Smooth muscle cell (in vitro differentiated cells): ENCODE measurements at regions not wholly inside any gene's neighbourhood (a gene's known extent, or its start where the extent isn't known, plus 50 kb on each side); places are given as distances from the start of the nearest gene placed in this dataset.

Source experiments
- DNase-seq: peaks from one replicate; lab custom pipeline; 2025; ENCODE audit not compliant: unreplicated experiment; lab: John Stamatoyannopoulos, UW
- H2AFZ ChIP-seq: fragments of 200-600 bp; sonication (generic); 2 replicates; pipeline ENCODE4 v1.6.0; 2016; ENCODE audit warnings: antibody characterized with exemption, low read depth, mild to moderate bottlenecking
- H3F3A ChIP-seq: fragments of 200-600 bp; sonication (generic); 2 replicates; pipeline ENCODE4 v1.6.0; 2017; ENCODE audit warnings: antibody characterized with exemption, low read depth
- H3K27ac ChIP-seq: fragments of 200-600 bp; sonication (generic); 2 replicates; pipeline ENCODE4 v1.5.1; 2016; ENCODE audit warnings: low read depth, mild to moderate bottlenecking
- H3K27me3 ChIP-seq: fragments of 200-600 bp; sonication (generic); 2 replicates; pipeline ENCODE4 v1.6.1; 2016; ENCODE audit warnings: low read depth, mild to moderate bottlenecking
- H3K36me3 ChIP-seq: fragments of 200-600 bp; sonication (generic); 2 replicates; pipeline ENCODE4 v1.5.1; 2016; ENCODE audit warnings: low read depth
- H3K4me1 ChIP-seq: fragments of 200-600 bp; sonication (generic); 2 replicates; pipeline ENCODE4 v1.5.1; 2016; ENCODE audit warnings: low read depth
- H3K4me2 ChIP-seq: fragments of 200-600 bp; sonication (generic); 2 replicates; pipeline ENCODE4 v1.6.0; 2016; ENCODE audit warnings: mild to moderate bottlenecking
- H3K4me3 ChIP-seq: fragments of 200-600 bp; sonication (generic); 2 replicates; pipeline ENCODE4 v1.5.1; 2016; ENCODE audit warnings: mild to moderate bottlenecking
- H3K79me2 ChIP-seq: fragments of 200-600 bp; sonication (generic); 2 replicates; pipeline ENCODE4 v1.6.0; 2016; ENCODE audit warnings: low read depth, mild to moderate bottlenecking
- H3K9ac ChIP-seq: fragments of 200-600 bp; sonication (generic); 2 replicates; pipeline ENCODE4 v1.6.0; 2016; ENCODE audit warnings: low read depth
- H3K9me3 ChIP-seq: fragments of 200-600 bp; sonication (generic); replicated peaks from 2 replicates; pipeline ENCODE4 v1.5.1; 2016; ENCODE audit warnings: low read depth
- H4K20me1 ChIP-seq: fragments of 200-600 bp; sonication (generic); 2 replicates; pipeline ENCODE4 v1.6.0; 2016; ENCODE audit warnings: low read depth
- whole genome bisulfite sequencing: methylation state at CpG from one replicate; pipeline ENCODE4 v1.1.7; 2016; ENCODE audit warnings: low lambda C conversion rate; 5-methylcytosine and 5-hydroxymethylcytosine counted together
- TF ChIP-seq, protein P1 (sequence below): fragments of 200-600 bp; sonication (generic); IDR thresholded peaks from 2 replicates; pipeline ENCODE4 v1.5.1; 2017; ENCODE audit warnings: borderline replicate concordance, mild to moderate bottlenecking, antibody characterized with exemption; ENCODE audit not compliant: insufficient read depth, poor library complexity, severe bottlenecking

DNA sequence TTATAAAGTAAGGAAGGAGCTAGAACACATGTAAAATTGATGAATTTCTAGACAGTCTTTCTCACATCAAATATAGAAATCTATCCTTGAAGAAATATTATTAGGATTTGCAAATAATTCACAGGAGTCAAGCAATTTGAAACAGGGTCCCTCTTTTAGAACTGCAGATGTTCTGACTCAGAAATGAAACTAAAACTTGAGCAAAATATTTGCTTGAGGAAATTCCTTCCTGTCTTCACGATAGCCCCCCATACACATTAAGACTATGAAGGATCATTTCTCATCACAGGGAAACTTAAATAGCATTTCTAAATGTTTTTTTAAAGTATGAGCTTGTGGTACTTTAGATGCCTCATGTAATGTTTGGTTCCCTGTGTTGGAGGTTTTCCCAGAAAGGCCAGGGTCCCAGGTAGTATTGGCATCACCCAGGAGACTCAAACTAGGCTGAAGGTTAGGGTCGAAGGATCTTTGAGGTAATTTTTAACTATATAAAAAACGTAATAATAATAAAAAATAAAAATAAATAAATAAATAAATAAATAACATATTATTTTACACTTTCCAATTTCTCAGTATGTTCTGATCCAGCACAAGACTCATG, 144.0 kb upstream of the TBX18 start:
- H3K27ac ChIP-seq: no peak overlapping the region
- H3K9ac ChIP-seq: no peak overlapping the region
- H3F3A ChIP-seq: no peaks in the 10 kb centered on the region
- no peaks in the 10 kb centered on the region for H3K36me3 ChIP-seq
- H3K4me3 ChIP-seq: no peak overlapping the region
- H4K20me1 ChIP-seq: no peaks in the 10 kb centered on the region
- no peaks in the 10 kb centered on the region for H3K9me3 ChIP-seq
- no peaks in the 10 kb centered on the region for H3K79me2 ChIP-seq
- no peaks in the 10 kb centered on the region for H3K4me1 ChIP-seq
- H3K27me3 ChIP-seq: no peaks in the 10 kb centered on the region
- DNase-seq: no peak
- WGBS: 71% methylated on average over 3 of the region's 3 CpGs
- H2AFZ ChIP-seq: no peak overlapping the region
- no peak overlapping the region for H3K4me2 ChIP-seq
- TF ChIP-seq, protein P1, sequence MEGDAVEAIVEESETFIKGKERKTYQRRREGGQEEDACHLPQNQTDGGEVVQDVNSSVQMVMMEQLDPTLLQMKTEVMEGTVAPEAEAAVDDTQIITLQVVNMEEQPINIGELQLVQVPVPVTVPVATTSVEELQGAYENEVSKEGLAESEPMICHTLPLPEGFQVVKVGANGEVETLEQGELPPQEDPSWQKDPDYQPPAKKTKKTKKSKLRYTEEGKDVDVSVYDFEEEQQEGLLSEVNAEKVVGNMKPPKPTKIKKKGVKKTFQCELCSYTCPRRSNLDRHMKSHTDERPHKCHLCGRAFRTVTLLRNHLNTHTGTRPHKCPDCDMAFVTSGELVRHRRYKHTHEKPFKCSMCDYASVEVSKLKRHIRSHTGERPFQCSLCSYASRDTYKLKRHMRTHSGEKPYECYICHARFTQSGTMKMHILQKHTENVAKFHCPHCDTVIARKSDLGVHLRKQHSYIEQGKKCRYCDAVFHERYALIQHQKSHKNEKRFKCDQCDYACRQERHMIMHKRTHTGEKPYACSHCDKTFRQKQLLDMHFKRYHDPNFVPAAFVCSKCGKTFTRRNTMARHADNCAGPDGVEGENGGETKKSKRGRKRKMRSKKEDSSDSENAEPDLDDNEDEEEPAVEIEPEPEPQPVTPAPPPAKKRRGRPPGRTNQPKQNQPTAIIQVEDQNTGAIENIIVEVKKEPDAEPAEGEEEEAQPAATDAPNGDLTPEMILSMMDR: no peak

- WGBS: 93% methylated on average over 3 of the region's 3 CpGs
- Histone ChIP-seq H3K9ac (no peak overlapping the region), H3F3A (no peaks in the 10 kb centered on the region)
Observed at GRCh38 chr6:84906514-84906913, 142.1 kb upstream of the TBX18 start.

DNA sequence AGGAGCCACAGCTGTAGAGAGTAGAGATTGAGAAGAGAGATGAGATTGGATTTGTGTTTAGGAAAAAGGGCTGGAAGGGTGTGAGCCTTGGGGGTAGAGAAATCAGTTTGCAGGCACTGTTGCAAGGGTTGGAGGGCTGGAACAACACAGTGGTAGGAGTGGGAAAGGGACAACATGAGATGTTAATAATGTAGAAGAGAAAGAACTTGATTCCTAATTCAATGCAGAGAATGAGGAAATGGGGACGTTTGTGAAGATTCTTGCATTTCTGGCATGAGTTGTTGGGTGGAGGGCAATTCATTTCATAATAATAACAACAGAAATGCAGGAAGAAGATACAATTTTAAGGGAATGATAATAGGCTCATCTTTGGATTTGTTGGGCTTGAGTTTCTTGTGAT, 141.4 kb upstream of the TBX18 start:
- H3F3A ChIP-seq: no peaks in the 10 kb centered on the region
- no peaks in the 10 kb centered on the region for H4K20me1 ChIP-seq
- no peak for DNase-seq
- no peaks in the 10 kb centered on the region for H3K9me3 ChIP-seq
- no peaks in the 10 kb centered on the region for H3K4me1 ChIP-seq
- H3K27me3 ChIP-seq: no peaks in the 10 kb centered on the region
- TF ChIP-seq, protein P1: no peak
- 65% methylated on average over 1 of the region's 1 CpG for WGBS
- H3K79me2 ChIP-seq: no peaks in the 10 kb centered on the region
- H3K36me3 ChIP-seq: no peaks in the 10 kb centered on the region
- no peak overlapping the region for H3K4me3 ChIP-seq
- no peak overlapping the region for H3K9ac ChIP-seq
- H3K4me2 ChIP-seq: no peak overlapping the region
- no peak overlapping the region for H2AFZ ChIP-seq
- no peak overlapping the region for H3K27ac ChIP-seq

More at GRCh38 chr6:84906514-84906913, 142.1 kb upstream of the TBX18 start:
- Histone ChIP-seq H2AFZ (no peak overlapping the region), H4K20me1 (no peaks in the 10 kb centered on the region), H3K27me3 (no peaks in the 10 kb centered on the region), H3K79me2 (no peaks in the 10 kb centered on the region), H3K4me3 (no peak overlapping the region), H3K4me2 (no peak overlapping the region), H3K4me1 (no peaks in the 10 kb centered on the region), H3K27ac (no peak overlapping the region), H3K36me3 (no peaks in the 10 kb centered on the region), H3K9me3 (no peaks in the 10 kb centered on the region)
- DNase-seq: no peak
- TF ChIP-seq, protein P1: no peak

DNA sequence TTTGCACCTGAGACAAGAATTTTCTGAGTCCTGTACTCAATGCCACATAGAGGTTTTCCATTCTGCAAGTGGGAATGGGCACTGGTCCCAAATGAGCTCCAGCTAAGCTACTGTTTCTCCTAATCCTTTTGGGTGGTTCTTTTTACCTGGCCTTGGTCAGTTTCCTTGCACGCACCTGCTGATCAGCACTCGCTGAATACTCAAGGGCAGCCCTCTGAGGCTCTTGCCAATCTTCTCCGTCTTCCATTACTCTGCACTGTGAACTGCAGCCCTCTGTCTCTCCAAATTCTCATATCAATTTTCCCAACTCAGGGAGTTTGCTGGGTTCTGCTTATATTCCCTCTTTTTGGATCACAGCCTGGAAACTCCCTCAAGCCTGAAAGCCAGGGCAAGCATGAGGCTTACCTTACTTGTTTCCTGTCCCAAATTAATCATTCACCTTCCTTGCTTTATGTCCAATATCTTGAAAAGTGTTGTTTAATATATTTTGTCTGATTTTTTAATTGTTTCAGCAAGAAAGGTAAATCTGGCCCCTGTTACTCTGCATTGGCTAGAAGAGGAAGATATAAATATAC, 138.0 kb upstream of the TBX18 start:
- no peaks in the 10 kb centered on the region for H3K36me3 ChIP-seq
- WGBS: 92% methylated on average over 3 of the region's 3 CpGs
- no peak overlapping the region for H3K4me2 ChIP-seq
- TF ChIP-seq, protein P1: no peak
- no peak overlapping the region for H3K9ac ChIP-seq
- H3K9me3 ChIP-seq: no peaks in the 10 kb centered on the region
- no peak for DNase-seq
- no peaks in the 10 kb centered on the region for H3F3A ChIP-seq
- H4K20me1 ChIP-seq: no peaks in the 10 kb centered on the region
- no peaks in the 10 kb centered on the region for H3K4me1 ChIP-seq
- H3K27me3 ChIP-seq: no peaks in the 10 kb centered on the region
- no peak overlapping the region for H3K27ac ChIP-seq
- no peak overlapping the region for H2AFZ ChIP-seq
- no peaks in the 10 kb centered on the region for H3K79me2 ChIP-seq
- H3K4me3 ChIP-seq: no peak overlapping the region
